ENCODE measurements at regions not wholly inside any gene's neighbourhood (a gene's known extent, or its start where the extent isn't known, plus 50 kb on each side); places are given as distances from the start of the nearest gene placed in this dataset.

DNA sequence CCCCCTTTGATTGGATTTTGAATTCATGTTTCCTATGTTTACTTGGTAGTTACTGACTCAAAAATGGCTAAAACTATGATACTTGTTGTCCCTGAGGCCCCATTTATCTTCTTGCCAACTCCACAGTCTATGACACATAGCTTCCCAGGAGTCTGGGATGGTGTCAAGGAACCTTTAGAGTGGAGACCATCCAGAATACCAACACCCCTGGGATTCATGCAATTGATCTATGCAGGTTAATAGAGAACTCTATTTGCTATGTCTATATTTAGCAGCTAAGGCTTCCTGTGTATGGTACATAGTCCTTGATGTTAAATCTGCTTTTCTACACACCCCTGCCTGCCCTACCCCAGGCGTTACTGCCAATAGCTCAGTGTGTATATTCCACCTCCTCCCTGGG is 218.5 kb upstream of the HDAC4 start:
- no peak for DNase-seq (ENCODE audit: low read depth)

DNA sequence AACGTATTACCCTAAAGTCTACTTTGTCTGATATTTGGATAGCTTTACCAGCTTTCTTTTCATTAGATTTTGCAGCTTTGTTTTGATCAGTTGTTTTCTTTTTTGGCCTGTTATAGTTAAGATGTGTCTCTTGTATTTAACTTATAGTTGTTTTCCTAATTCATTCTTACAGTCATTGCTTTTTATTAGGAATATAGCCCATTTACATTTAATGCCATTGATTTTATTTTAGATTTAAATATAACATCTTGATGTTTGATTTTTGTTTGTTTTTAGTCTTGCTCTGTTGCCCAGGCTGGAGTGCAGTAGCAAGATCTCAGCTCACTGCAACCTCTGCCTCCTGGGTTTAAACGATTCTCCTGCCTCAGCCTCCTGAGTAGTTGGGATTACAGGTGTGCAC is 215.9 kb upstream of the HDAC4 start:
- no peak for DNase-seq (ENCODE audit: low read depth)

DNA sequence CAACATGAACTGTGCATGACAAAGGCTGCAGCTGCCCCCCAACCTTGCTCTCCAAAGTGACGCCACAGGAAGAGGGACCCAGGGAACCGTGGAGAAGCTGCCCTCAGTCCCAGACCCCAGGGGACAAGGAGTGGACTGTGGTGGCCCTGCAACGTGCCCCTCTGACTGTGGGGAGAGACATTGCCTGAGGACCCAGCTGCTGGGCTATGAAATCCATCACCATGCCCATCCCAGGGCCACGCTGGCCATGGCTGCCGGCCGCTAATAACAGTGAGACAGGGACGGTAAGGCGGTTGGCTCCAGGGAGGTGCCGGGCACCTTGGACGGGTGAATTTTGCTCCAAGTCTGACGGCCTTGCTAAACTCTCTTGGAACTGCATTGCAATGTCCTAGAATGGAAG is 211.3 kb upstream of the HDAC4 start:
- DNase-seq (ENCODE audit: low read depth), result no peak

DNA sequence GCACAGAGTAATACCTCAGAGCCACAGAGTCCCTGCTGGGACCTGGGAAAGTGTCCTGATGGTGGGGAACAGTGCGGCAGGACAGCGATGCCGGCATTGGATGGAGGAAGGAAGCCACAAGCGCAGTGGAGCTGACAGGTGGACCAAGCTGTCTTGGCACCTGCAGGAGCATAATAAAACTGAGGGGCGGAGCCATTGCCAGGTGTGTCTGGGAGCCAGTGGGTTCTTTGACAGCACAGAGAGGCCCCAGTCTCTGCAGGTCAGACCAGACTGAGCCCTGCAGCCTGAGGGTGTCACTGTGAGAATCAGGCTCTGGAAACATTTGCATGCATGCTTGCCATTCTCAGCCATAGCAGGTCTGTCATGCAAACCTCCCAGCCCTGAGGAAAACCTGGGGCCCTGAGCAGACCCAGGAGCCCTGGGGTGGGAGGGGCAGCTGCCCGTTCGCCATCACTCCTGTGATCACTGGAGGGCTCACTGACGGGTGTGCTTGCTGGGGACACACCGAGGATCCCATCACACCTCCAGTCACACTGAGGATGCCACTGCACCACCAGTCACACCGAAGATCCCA is 210.5 kb upstream of the HDAC4 start:
- no peak for DNase-seq (ENCODE audit: low read depth)

DNA sequence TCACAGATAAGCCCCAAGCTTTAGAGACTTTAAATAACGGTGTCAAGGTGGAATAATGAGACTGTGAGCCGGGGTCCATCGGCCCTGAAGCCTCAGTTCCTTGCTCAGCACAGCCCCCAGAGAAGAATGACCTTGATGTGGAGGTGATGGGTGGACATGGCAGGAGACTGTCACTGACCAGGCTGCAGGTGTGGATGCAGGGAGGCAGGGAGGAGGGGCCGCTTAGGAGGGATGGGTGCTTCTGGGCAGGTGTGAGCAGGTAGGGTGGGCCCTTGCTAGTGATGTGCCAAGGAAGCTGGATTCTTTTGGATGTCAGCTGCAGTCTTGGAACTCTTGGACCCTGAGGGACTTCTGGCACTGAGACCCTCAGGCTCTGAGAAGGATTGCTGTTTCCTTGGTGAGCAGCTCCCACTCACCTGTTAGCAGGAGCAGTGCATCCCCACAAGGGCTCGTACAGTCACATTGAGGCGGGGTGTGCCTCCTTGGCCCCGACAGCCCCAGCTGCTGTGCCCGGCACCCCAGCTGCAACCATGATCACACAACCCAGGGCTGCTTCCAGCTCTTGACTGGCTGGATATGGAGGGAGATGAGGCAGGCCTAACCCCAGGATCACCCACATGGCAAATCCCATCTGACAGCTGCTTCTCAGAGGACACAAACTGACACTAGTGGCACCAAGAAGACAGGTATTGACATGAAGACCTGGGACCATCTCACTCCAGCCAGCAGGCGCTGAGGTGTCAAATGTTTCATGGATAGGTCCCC is 209.8 kb upstream of the HDAC4 start:
- no peak for DNase-seq (ENCODE audit: low read depth)

DNA sequence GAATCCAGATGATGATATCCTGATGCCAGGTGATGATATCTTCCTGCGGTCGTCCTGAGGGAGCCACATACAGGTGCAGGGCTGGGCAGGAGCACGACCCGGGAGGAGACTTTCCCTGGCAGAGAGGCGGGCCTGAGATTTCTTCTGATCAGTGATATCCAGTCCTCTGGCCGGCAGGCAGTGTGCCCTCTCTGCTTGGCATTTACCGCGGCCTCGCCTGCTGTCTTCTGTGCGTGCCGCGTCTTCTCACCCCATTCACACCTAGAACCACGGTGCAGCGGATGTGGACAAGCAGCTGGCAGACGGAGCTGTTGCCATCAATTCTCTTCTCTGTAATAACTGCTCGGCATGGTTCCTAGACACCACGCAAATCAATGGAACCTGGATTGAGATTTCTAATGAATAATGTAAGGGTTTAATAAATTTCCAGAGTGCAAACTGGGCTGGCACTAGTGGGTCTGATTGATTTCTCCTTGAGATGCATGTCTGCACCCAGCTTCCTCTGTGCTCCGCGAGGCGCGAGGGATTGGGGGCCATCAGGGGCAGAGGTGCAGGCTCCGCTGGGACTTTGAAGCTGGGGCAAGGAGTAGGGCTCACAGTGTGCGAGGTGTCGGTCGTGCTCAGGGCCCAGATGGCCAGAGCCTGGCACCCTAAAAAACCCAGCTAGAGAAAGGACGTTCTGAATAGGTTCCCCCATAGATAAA is 208.9 kb upstream of the HDAC4 start:
- no peak for DNase-seq (ENCODE audit: low read depth)

DNA sequence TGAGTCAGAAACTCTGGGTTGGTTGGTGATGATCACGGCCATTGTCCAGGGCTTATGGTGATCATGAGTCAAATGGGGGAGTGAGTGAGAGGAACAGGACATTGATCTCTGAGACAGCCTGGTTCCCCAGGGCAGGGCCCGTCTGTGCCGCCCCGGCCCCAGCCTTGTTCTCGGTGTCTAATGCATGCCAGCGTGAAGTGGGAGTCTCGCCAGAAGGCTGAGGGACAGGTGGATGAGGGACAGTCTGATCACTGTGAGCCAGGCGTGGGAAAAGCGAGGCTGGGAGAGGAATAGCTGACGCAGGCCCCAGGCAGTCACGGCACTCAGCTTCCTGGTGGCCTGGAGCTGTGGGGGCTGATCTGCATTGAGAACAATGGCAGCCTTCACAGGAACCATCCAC is 208.3 kb upstream of the HDAC4 start:
- no peak for DNase-seq (ENCODE audit: low read depth)

DNA sequence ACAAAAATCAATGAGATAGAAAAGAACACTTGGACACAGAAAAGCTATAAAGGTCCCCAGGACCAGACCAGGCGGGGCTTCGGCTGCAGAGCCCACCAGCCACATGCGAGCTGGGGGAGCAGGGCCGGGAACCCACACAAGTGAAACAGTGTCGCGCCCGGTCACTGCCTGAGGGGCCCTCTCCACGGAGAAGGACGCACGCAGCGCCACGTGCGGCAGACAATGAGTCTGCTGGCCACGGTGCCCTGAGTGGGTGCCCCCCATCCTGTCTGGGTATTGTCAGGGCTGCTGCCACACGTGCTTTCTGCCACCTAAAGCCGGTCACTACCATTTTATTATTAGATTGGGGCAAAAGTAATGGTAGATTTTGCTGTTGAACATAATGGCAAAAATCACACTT is 207.9 kb upstream of the HDAC4 start:
- no peak for DNase-seq (ENCODE audit: low read depth)

DNA sequence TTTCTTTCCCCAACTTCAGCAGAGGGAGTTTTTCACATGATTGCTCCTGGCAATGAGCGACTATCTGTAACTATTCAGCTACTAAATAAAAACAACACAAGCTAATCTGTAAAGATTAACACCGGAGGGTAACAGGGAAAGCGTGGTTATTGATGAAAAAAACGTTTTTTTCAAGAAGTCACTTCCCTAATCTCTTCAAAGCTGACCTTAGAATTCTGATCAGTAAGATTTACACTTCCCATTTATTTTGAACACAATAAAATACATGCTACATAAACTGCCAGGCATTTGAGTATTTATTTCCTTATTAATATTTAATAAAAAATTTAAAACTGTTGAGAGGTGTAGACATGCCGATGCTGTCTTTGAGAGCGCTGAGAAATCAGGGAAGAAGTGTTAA is 207.4 kb upstream of the HDAC4 start:
- DNase-seq (ENCODE audit: low read depth), result no peak

DNA sequence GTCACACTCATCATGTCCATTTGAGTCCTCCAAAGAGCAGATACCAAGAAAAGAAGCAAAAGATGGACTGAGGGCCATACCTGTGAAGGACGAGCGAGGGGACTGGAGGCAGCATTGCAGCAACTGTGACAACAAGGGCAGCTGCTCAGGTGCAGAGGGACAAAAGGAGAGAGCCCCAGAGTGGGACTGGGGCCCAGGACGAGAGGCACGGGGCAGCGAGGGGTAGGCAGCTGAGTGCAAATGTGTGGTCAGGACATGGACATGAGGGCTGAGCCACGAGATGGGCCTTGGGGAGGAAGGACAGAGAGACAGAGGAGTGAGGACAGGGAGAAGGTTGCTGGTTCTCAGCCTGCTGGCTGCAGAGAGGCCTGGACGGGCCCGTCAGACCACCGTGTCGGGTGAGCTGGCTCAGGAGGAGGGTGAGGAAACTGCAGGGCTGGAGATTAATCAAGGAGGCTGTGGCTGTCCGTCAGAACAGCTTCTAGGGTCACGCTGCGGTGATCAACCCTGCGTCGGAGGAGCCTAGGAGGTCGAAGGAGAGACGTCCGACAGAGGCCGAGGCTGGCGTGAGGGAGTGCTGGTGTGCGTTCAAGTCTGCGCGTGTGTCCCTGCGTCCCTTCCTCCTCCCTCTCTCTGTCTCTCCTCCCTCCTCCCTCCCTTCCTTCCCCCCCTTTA is 206.8 kb upstream of the HDAC4 start:
- DNase-seq (ENCODE audit: low read depth), result no peak

DNA sequence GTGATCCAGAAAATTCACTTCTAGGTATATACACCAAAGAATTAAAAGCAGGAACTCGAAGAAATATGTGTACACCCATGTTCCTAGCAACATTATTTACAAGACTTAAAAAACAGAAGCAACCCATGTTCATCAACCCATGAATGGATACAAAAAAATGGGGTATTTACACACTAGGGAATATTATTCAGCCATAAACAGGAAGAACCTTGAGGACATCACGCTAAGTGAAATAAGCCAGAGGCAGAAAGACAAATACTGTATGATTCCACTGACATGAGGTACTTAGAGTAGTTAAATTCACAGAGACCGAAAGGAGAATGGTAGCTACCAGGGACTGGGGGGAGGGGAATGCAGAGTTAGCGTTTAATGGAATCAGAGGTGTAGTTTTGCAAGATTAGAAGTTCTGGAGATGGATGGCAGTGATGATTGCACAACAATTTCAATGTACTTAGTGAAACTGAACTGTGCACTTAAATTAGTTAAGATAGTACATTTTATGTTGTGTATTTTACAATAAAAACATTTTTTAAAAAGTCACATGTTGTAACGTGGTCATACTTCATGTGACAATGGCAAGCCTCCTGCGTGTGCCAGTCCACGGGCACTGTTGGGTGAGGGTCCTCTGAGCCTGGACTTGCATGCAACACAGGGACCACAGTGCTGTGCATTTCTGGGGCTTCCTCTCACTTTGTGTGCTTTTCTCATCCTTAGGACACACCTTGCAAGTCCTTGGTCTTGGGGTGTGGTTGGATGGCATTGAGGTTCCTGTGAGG is 206.1 kb upstream of the HDAC4 start:
- DNase-seq (ENCODE audit: low read depth), result no peak

DNA sequence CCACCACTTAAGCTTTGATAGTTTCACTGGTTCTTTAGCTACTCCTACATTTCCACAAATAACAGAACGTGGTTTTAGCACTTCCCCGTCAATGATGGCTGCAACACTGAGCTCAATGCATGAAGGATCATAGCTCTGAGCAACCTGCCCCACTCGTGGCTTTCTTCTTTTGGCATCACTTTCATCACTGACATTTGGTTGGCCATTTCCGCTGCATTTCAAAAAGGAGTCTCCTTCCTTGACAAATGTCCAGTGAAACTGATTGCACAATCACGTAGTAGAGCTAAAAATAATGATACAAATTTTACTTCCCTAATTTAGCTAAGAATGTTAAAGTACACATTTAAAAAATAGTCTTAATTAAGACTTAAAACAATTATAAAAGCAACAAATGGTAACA is 205.2 kb upstream of the HDAC4 start:
- no peak for DNase-seq (ENCODE audit: low read depth)

DNA sequence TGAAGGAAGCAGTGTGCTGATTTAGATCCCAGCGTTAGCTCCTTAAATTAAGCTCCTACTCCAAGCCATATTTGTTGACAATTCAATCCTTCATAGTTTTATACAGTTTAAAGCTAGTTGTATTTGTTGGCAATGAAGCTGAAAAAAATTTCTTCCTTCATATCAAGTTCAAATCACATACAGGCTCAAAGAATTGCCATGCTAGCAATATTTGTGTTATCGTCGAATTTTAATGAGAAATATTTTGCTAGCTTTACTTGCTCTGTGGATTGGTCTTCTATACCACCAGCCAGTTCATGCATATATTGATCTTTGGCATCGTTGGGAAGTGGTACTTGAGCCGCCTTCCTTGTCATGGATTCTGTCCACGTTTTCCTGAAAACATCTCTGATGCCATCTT is 204.6 kb upstream of the HDAC4 start:
- DNase-seq (ENCODE audit: low read depth), result no peak

DNA sequence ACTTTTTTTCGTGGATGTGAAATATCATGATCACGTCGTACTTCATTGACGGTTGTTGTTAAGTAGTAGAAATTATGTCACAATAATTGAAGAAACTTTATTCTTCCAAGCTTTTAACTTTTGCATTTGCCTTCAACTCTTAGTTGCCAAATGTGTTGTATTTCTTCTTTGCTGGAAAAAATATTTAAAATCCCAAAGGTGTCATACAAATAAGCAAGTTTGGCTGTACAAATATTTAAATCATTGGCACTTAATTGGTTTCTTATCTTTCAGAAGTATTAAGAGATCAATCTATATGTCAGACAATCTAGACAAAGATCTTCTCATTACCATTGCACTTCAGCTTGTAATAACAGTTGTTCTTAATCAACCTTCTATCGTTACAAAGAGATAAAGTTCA is 204.0 kb upstream of the HDAC4 start:
- no peak for DNase-seq (ENCODE audit: low read depth)

DNA sequence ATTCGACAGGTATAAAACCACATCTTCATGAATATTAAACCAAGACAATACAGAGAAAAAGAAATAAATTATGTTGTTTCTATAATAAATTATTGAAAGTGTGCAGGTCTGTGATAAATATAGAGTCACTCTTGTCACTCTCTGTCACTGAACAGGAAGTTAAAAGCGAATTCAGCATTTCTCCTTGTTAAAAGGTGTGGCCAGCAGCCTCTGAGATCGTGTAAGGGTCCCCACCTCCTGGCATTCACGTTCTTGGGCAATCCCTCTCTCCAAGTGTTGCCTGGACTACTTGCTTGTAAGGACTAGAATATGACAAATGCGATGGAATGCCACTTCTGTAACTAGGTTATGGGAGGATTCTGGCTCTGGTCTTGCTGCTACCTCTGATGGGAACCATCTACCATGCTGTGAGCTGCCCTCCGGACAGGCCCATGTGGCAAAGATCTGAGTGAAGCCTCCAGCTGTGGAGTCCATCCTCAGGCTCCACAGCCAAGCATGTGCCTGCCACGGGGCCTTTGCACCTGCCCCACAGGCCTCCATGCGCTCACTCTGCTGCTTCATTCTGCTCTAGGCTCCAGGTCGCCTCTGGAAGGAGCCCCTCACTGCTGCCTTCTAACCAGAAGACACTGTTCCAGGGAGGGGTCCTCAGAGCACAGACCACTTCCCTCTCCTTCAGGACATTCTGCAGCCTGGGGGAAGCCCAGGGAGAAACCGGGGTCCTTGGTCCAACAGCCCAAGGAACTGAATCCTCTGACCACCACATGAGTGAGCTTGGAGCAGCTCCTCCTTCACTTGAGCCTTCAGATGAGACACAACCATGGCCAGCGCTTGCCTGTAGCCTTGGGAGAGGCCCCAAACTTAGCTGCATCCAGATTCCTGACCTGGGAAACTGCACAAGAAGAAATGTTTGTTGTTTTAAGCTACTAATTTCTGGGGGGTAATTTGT is 202.9 kb upstream of the HDAC4 start:
- no peak for DNase-seq (ENCODE audit: low read depth)

DNA sequence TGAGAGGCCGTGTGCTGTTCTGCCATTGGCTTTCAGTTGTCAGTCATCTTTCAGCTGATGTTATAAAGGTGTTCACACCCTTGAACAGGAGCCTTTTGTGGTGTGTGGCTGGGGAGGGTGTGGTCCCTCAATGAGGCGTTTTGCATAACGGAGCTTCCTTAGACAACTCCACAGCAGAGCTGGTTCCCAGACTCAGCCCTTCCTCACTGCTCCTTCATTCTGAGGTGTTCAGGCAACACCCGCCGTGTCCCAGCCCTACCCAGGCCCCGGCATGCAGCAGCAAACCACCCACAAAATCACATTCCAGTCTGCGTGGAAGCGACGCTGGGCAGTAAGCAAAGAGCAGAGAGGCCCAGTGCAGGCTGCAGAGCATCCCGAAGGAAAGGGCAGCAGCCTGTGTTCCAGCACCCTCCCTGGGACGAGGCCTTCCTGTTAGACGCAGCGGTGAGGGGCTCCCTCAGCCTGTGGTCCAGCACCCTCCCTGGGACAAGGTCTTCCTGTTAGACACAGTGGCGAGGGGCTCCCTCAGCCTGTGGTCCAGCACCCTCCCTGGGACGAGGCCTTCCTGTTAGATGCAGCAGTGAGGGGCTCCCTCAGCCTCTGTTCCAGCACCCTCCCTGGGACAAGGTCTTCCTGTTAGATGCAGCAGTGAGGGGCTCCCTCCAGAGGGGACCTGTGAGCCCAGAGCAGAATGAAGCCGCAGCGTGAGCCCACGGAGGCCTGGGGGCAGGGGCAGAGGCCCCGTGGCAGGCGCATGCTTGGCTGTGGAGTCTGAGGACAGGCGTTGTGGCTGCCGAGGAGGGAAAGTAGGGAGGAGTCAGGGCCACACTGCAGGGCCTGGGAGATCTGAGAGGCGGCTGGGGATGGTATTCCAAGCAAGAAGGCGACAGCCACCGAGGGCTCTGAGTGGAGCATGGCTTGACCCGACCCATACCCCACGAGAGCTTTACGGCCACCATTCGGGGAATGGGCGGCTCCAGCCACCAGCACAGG is 201.8 kb upstream of the HDAC4 start:
- no peak for DNase-seq (ENCODE audit: low read depth)

DNA sequence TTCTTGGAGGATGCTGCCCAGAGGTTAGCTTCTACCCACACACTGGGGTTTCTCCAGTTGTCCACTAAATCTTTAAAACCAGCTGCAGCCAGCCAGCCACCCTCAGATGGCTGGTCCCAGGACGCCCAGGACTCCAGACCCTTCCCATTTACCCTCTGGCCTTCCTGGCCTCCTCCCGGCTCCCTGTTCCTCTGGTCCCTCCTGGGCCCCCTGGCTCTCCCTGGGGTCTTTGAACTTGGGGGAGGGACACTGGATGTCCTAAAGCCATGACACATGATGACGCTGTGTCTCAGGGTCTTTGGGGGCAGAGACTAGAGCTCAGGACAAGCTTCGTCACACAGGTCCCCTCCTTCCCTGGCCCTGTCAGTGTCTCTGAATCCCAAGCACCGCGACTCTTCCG is 201.1 kb upstream of the HDAC4 start:
- no peak for DNase-seq (ENCODE audit: low read depth)

DNA sequence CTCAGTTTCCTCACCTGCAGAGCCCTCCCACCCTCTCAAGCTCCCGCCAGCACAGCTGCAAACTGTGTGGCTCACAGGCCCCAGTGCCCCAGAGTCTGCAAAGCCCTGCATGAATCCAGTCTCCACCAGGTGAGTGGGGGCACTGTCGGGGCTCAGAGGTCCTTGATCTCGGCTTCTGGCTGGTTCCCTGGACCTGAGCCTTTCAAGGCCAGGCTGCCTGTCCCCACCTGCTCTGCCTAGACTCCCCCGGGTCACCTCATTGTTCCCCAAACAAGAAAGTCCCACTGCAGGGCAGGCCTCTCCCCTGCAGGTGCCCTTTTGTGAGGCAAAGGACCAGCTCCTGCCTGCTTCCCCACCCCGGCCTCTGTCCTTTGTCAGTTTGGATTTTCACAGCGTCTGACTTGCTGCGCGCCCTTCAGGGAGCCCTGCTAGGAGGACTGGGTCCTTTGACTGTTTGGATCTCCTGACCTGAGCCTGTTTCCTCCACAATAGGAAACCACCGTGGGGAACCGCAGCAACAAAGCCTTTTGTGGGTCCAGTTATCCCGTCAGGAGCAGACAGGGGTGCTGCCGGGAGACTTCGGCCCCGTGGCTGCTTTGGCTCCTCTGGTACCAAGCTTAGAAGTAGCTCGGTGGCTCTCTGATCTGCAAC is 200.5 kb upstream of the HDAC4 start:
- no peak for DNase-seq (ENCODE audit: low read depth)

DNA sequence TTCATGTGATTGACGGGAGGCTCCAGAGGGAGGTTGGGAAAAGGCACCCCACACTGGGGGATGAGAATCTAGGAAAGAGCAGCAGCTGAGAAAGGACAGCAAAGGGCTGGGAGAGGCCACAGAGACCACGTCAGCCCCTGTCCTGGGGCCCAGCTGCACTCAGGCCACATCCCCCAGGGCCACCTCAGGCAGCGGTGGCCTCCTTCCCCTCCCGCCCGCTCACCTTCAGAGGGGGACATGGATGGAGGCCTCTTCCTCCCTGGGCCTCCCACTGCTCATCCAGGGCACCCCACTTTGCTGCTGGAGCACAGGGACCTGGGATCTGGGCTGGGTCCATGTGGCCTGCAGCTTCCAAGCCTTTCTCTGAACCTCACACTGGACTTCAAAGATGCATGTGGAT is 199.8 kb upstream of the HDAC4 start:
- no peak for DNase-seq (ENCODE audit: low read depth)
